ENCODE measurements at regions not wholly inside any gene's neighbourhood (a gene's known extent, or its start where the extent isn't known, plus 50 kb on each side); places are given as distances from the start of the nearest gene placed in this dataset.

DNA sequence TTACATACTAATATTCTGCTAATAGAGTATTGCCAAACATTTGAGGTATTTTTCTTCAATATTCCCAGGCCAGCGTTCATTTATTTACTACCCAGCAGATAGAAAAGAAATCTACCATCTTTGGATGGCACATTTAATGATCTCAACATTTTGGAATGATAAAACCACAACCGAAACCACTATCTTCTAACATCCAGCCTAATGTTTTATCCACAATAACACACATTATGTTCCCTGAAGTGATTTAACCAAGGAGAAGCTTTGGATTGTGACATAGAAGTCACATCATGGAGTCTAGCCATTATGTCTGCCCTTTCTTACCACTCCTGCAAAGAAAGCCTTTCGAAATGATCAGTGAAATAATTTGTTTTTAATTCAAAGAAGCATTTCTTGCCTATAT lies 497.1 kb upstream of the PLXNA2 start:
- DNase-seq = no peak

GRCh38 chr1:208743361-208743760 lies 499.2 kb upstream of the PLXNA2 start:
- DNase-seq = no peak

DNA sequence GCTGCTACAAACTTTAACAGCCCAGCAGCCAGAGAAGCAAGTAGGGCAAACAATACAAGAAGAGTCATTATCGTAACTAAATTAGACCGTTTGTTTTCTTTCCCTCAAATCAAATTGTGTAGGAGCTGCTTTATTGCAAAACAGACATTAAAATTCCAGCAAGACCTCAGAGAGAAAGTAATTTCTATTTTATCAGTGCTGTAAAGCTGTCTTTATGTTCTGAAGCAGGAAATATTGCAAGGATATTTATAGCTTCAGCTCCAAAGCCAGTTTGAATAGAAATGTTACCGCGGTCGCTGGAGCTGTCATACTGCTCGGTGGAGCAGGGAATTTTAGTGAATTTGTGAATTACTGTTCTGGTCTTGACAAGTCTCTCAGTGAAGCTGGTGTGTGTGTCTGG lies 503.8 kb upstream of the PLXNA2 start:
- no peak for DNase-seq

GRCh38 chr1:208748387-208749165 lies 504.4 kb upstream of the PLXNA2 start:
- DNase-seq = no peak

GRCh38 chr1:208756339-208756981 lies 512.3 kb upstream of the PLXNA2 start:
- DNase-seq = no peak

- no peak for DNase-seq
Measured at GRCh38 chr1:208757846-208758245, 513.7 kb upstream of the PLXNA2 start.

DNA sequence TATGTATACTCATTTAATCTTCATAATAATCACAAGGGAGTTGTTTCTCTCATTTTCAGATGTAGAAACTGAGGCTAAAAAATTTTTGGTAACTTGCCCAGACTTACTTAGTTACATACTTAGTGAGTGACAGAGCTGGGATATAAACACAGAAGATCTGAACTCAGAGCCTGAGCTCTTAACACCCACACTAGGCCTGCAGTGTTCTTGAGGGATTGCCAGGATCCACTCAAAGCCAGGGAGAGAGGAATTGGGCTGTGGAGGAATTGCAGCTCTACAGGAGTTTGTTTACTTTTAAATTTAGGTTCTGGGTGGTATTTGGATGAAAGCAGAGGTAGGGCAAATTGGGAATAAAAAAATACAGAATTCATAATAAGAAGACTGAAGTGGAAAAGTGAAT lies 515.1 kb upstream of the PLXNA2 start:
- DNase-seq = no peak

GRCh38 chr1:208763971-208764370 lies 519.8 kb upstream of the PLXNA2 start:
- no peak for DNase-seq

- DNase-seq = no peak
Measured at GRCh38 chr1:208766832-208767231, 522.6 kb upstream of the PLXNA2 start.

DNA sequence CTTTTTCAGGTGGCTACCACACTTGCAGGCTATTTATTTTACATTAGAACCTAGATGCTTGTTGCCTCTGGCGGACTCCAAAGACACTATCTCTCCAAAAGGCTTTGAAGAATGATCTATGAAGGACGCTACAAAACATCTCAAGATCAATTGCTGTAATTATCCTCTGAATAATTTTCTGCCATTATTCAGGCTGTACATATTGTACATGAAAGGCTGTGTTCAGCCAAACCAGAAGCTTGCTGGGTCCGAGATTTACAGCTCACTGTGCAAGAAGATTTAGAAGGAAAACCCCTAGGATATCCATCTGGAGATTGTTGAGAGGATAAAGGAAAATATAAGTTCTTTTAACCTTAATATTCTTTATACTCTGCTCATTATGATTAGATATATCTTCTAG lies 523.6 kb upstream of the PLXNA2 start:
- no peak for DNase-seq

DNA sequence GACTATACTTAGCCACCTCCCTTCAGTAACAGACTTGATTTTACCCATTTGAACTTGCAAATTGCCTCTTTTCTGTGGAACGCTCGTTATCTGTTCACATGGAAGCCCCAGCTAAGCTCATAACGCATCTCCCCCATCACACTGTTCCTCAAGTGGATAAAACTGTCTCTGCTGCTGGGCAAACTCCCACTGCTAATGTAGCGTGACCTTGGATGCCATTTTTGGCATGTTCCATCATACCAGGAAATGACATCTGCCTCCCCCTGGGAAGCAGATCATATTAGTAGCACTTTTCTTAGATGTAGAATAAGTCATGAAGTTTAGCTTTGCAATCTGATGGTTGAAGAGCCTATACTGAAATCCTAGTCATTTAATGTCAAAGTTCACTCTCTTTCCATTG lies 528.7 kb upstream of the PLXNA2 start:
- DNase-seq = no peak

DNA sequence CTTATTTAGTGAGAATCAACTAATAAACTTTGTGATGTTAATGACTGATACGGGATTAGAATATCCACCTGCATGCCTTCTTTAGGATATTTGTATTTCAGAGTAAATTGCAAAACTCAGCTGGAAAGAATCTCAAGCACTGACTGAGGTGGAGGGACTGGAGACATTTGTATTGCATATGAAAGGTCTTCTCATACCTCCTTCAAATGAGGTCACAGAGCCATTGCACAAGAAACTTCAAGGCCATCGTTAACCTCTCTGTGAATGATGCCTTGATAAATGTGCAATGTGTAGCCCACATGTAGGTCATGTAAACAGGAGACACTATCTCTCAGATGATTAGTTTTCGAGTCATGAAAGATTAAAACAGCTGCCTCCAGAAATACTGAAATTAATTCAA lies 531.7 kb upstream of the PLXNA2 start:
- no peak for DNase-seq

- DNase-seq = no peak
Measured at GRCh38 chr1:208778417-208778816, 534.2 kb upstream of the PLXNA2 start.

GRCh38 chr1:208781391-208782045 lies 537.3 kb upstream of the PLXNA2 start:
- no peak for DNase-seq

DNA sequence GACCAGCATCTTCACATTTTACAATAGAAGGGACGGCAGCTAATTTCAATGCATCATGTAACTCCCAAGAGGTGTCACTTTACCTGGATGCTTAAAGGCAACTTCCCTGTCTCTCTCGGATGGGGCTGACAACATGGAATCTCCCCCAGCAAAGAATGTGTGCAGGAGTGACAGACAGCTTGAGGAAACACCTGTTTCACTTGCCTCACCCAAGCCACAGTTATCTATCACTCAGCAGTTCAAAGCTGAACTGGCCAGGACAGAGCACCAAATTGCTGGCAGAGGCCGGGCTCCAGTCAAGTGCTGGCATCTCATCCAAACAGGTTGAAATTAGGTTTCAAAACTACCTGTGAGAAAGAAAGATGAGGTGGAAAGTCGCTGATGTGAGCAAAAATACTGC lies 538.0 kb upstream of the PLXNA2 start:
- no peak for DNase-seq

- DNase-seq = no peak
Measured at GRCh38 chr1:208785629-208786028, 541.4 kb upstream of the PLXNA2 start.

DNA sequence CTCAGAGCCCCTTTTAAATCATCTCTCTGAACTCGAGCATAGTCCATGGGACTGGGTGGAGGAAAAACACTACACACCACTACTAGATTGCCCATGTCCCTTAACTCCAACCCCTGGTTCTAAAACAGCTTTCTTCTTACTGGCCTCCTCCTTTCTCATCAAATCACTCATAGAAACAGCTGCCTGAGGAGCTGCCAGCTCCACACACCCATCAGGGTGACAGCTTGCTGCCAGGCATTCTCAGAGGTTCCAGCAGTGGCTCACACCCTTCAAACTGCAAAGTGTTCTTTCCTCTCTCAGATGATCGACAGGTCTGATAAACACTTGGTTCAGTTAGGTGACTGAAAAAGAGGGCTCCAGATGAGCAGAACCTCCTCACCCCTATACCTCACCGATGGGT lies 543.0 kb upstream of the PLXNA2 start:
- DNase-seq = no peak

DNA sequence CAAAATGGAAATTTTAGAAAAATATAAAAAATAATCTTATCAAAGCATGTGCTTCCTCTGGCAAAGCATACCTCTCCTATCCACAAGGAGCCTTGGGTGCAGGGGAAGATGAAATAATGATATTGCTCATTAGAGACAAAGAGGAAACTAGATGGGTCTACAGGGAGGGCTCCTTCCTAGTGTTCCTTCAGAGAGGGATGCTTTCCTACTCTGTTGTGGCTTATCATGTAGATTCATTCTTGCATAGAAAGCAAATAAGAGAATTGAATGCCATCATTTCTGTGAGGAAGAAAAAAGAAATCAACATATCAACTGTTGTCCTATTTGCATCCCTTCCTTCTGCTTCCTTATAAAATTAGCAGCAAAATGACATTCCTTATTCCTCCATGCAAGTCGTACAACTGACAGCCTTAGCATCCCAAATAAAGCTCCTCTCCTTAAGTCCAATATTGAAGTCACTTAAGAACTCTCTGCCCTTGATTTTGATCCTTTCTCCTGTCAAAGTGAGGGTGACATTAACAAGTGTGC lies 543.9 kb upstream of the PLXNA2 start:
- DNase-seq = no peak

DNA sequence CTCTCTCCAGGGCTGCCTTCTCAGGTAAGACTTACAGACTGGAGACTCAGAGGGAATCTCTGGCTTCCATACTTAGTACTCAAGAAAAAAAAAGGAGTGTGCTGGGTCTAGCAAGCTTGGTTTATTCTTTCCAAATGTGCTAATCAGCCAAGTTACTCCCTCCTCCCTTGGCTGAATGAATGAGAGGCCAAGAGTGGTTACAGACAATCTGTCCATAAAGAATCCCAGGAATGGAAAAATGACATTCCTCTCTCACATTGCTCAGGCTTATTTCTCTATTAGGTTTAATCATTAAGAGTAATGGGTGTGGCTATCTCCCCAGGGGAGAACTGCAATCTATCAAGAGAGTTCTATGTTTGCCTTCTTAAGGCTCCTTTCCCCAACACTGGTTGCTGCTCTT lies 547.3 kb upstream of the PLXNA2 start:
- no peak for DNase-seq

- no peak for DNase-seq
Measured at GRCh38 chr1:208793861-208794345, 549.7 kb upstream of the PLXNA2 start.

DNA sequence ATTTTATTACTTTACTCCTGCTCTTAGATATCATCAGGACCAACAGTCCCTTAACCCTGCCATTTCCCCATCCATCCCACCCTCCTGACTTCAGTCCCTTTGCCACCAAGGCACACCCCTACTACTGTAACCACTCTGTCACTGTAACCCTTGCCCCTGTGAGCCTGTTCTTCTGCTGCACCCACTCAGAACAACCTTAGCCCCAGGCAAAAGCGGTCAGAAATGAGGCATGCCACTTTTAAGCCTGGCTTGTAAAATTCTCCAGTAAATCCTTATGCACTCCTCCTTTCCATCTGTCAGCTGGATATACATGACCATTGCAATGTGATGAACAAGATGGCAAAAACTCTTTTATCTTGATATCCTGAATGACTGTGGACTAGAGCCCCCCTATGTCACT lies 555.0 kb upstream of the PLXNA2 start:
- DNase-seq = no peak

DNA sequence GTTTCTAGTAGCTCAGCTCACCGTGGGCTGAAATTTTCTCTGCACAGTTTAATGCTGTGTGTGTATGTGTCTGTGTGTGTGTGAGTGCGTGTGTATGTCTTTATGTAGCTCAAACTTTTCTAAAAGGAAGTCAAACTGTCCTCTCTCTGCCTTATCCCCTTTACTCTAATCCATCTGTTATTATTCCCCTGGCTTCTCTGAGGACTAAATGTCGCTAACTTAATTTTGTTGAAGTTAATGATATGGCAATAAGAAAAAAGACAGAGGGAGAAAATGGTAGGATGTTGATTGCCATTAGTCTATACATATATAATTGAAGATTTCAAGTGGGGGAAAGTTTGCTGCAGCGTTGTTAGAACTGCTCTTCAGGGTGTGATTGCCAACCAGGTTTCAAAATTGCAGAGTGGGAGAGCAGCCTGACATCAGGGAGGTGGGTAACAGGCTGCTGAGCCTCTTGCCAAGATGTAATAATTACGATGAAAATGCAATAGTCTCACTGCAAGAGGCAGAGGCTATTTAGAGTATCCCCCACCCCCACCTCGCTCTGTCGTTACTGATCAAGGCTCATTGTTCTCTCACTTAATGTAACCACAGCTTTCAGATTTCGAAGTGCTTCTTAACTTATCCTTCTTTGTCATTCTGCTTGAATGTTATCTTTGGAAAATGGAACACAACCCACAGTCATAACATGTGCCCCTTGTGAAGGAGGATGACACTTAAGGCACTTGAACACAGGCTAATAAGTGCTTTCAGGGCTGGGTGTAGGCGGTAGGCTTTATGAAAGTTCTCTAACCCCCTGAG lies 559.0 kb upstream of the PLXNA2 start:
- no peak for DNase-seq

Data from activated CD4-positive, alpha-beta T cell treated with anti-CD3 and anti-CD28 coated beads, Interleukin-2, amount 50 U/mL, for 4 hours (primary cell).